Pancreas (tissue), 10 donors: ENCODE measurements at regions not wholly inside any gene's neighbourhood (a gene's known extent, or its start where the extent isn't known, plus 50 kb on each side); places are given as distances from the start of the nearest gene placed in this dataset.

Source experiments
- ATAC-seq, 4 donors: fragments of 200-7000 bp; cut with Tn5 transposase; one replicate each; pipeline versions ENCODE4 v1.8.0 to v1.9.1; 2020; ENCODE audit warnings: mild to moderate bottlenecking in 4 of 4, moderate library complexity in 4 of 4
- DNase-seq, 6 donors: peaks; one replicate each; pipeline ENCODE4 v3.0.0-alpha.2; 2020
- FAIRE-seq: peaks from 2 replicates; lab custom pipeline; 2012; peaks lifted over from hg19 to GRCh38; lab: Jason Lieb, UNC
- H3K27ac ChIP-seq, 4 donors: fragments of 200-600 bp; sonication (generic); 1 replicate in 3 of 4; 2 replicates in 1 of 4; pipeline versions ENCODE4 v1.5.0 to v1.8.0; 2020
- H3K27me3 ChIP-seq, 4 donors: fragments of 200-600 bp; one replicate each; pipeline ENCODE4 v1.8.0; 2021
- H3K36me3 ChIP-seq, 3 donors: fragments of 200-600 bp; sonication (generic) in 1 of 3; one replicate each; pipeline versions ENCODE4 v1.5.0 to v1.8.0; 2020 to 2021
- H3K4me1 ChIP-seq, 3 donors: fragments of 200-600 bp; one replicate each; pipeline ENCODE4 v1.8.0; 2021
- H3K4me3 ChIP-seq, 4 donors: fragments of 200-600 bp; sonication (generic) in 2 of 4; one replicate each; pipeline versions ENCODE4 v1.5.0 to v1.8.0; 2020 to 2021
- H3K9me3 ChIP-seq, 4 donors: fragments of 200-600 bp; one replicate each; pipeline ENCODE4 v1.8.0; 2021
- WGBS, 2 donors: extraction: QIAGEN DNeasy Blood & Tissue Kit; methylation state at CpG; one replicate each; pipeline ENCODE4 v1.1.7; 2013; 5-methylcytosine and 5-hydroxymethylcytosine counted together
- intact Hi-C, 3 donors: fragments of 100-400 bp; cut with DNase I; formaldehyde crosslinking; loops; one replicate each; pipeline versions ENCODE4 v1.11.1 to v1.14.2; 2022
- TF ChIP-seq, protein P1 (sequence below), 4 donors: fragments of 200-600 bp; sonication (generic) in 3 of 4; IDR thresholded peaks; one replicate each; pipeline versions ENCODE4 v1.5.0 to v1.8.0; 2021; ENCODE audit warnings: antibody characterized with exemption in 4 of 4
- donor health status: healthy with polysubstance abuse.
- donor health status: DM: no; HTN: no; CAD: no; lungs with moderate emphysema.
- donor health status: DM: no; HTN: no; CAD: no.
- donor health status: control.
- donor health status: control.
- donor health status: Bipolar disorder and iron deficiency.
- donor health status: DM: yes; HTN: yes; CAD: no.
- donor health status: DM: no; HTN: no; CAD: no.
- donor health status: DM: no; HTN: no; CAD: no.
- donor health status: DM: yes; HTN: yes; CAD: no.

DNA sequence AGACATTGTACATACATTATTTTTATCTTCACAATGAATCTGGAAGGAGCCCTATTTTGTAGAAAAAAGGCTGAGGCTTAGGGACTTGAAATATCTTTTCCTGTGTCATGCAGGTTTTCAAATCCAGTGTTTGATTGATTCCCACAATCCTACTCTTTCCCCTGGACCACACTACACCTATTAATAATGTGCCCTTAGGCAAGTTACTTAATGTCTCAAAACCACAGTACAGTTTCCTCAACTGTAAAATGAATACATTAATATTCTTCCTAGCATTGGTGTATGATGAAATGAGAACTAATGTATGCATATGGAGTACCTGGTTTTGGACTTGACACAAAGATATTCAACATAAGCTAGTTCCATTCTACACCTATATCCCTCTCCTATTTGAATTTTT is 313.3 kb upstream of the SP8 start:
- TF ChIP-seq, protein P1, sequence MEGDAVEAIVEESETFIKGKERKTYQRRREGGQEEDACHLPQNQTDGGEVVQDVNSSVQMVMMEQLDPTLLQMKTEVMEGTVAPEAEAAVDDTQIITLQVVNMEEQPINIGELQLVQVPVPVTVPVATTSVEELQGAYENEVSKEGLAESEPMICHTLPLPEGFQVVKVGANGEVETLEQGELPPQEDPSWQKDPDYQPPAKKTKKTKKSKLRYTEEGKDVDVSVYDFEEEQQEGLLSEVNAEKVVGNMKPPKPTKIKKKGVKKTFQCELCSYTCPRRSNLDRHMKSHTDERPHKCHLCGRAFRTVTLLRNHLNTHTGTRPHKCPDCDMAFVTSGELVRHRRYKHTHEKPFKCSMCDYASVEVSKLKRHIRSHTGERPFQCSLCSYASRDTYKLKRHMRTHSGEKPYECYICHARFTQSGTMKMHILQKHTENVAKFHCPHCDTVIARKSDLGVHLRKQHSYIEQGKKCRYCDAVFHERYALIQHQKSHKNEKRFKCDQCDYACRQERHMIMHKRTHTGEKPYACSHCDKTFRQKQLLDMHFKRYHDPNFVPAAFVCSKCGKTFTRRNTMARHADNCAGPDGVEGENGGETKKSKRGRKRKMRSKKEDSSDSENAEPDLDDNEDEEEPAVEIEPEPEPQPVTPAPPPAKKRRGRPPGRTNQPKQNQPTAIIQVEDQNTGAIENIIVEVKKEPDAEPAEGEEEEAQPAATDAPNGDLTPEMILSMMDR (IDR thresholded peaks at IDR 0.05) = no peak
- Histone ChIP-seq H3K4me3 (no peak overlapping the region), H3K9me3 (no peaks in the 10 kb centered on the region), H3K4me1 (no peaks in the 10 kb centered on the region), H3K36me3 (no peaks in the 10 kb centered on the region), H3K27me3 (no peaks in the 10 kb centered on the region), H3K27ac (no peak overlapping the region)
- no peak for ATAC-seq
- FAIRE-seq = no peak
- intact Hi-C loops = no loop called here
- DNase-seq = no peak

DNA sequence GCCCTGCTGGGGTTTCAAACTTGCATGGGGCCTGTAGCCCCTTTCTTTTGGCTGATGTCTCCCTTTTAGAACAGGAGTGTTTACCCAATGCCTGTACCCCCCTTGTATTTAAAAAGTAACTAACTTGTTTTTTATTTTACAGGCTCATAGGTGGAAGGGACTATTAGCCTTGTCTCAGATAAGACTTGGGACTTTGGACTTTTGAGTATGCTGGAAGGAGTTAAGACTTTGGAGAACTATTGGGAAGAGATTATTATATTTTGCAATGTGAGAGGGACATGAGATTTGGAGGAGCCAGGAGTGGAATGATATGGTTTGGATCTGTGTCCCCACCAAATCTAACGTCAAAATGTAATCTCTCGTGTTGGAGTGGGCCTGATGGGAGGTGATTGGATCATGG is 314.9 kb upstream of the SP8 start:
- WGBS, 2 donors = 25 to 45% methylated on average over 2 of the region's 2 CpGs
- ATAC-seq (no peak), DNase-seq (no peak), FAIRE-seq (no peak)
- H3K36me3 ChIP-seq = no peaks in the 10 kb centered on the region
- TF ChIP-seq, protein P1 (IDR thresholded peaks at IDR 0.05) = no peak
- H3K4me1 ChIP-seq = no peaks in the 10 kb centered on the region
- H3K4me3 ChIP-seq = no peak overlapping the region
- intact Hi-C loops = no loop called here
- H3K9me3 ChIP-seq = no peaks in the 10 kb centered on the region
- no peaks in the 10 kb centered on the region for H3K27me3 ChIP-seq
- no peak overlapping the region for H3K27ac ChIP-seq

DNA sequence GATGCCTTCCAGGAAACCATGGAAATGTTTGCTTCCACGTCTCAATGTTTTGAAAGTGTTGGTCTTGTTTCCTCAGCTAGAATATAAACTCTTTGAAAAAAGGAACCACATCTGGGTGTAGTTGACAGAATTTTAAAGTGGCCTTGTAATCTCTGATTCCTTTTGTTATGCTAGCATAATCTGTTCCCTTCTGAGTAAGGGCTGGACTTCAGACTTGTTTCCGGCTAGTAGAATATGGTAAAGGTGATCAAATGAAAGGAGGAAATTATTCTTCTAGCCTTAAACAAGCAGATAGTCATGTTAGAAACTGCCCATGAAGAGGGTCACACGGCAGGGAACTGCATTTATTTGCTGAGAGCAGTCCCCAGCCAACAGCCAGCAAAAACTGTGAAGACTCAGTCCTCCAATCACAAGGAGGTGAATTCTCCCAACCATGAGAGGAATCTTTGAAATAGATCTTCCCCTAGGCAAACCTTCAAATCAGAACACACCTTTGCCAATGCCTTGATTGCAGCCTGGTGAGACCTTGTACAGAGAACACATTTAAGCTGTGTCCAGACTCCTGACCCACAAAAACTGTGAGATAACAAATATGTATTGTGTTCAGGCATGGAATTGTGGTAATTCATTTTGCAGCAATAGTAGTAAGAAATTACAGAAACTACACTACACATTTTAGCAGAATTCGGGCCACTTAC is 316.9 kb upstream of the SP8 start:
- H3K27me3 ChIP-seq = no peaks in the 10 kb centered on the region
- peak in 1 of 4 donors; percentile 7 for ATAC-seq
- intact Hi-C loops = no loop called here
- TF ChIP-seq, protein P1 (IDR thresholded peaks at IDR 0.05) = no peak
- no peak for DNase-seq
- WGBS, 2 donors = 65 to 77% methylated on average over 4 of the region's 4 CpGs
- no peaks in the 10 kb centered on the region for H3K9me3 ChIP-seq
- no peak overlapping the region for H3K4me3 ChIP-seq
- no peak overlapping the region for H3K27ac ChIP-seq
- no peaks in the 10 kb centered on the region for H3K36me3 ChIP-seq
- no peak for FAIRE-seq
- H3K4me1 ChIP-seq = no peaks in the 10 kb centered on the region

DNA sequence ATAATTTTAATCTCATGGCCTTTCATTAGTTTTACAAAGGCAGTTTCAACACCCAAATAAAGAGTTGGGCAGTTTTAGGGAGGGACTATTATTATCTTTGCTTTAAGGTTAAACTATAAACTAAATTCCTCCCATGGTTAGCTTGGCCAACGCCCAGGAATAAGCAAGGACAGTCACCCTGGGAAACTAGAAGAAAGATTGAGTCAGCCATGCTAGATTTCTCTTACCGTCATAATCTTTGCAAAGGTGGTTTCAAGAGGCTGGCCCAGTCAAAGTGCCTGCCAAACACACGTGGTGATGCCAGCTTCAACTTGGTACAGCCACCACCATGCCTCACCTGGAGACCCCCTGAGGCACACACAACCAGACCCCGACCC is 317.4 kb upstream of the SP8 start:
- Histone ChIP-seq H3K9me3 (no peaks in the 10 kb centered on the region), H3K4me1 (no peaks in the 10 kb centered on the region), H3K27ac (no peak overlapping the region), H3K4me3 (no peak overlapping the region), H3K27me3 (no peaks in the 10 kb centered on the region), H3K36me3 (no peaks in the 10 kb centered on the region)
- peak in 2 of 4 donors; percentile 41 to 44 for ATAC-seq
- intact Hi-C loops = no loop called here
- no peak for FAIRE-seq
- TF ChIP-seq, protein P1 (IDR thresholded peaks at IDR 0.05) = no peak
- 32 to 42% methylated on average over 4 of the region's 4 CpGs for WGBS, 2 donors
- DNase-seq = no peak

DNA sequence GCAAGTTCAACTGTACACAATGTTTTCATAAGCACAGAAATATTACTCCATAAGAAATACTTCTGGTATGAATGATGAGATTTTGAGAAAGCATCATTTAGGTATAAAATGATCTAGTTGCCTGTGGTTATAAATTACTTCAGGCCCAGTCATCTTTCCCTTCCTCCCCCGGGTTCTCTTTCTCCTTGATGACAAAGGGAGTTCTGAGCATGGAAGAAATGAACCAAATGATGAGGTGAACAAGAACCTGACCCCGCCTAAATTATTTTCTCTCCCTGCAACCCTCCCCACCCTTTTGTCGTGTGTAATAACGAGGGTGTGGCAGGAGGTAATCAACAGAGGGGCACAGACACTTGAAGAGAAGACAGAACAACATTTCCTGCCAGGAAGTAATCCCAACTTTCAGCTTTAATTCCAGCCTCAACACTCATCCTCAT is 319.6 kb upstream of the SP8 start:
- no peak for FAIRE-seq
- Histone ChIP-seq H3K27ac (no peak overlapping the region), H3K4me1 (no peaks in the 10 kb centered on the region), H3K27me3 (no peaks in the 10 kb centered on the region), H3K36me3 (no peaks in the 10 kb centered on the region), H3K4me3 (no peak overlapping the region), H3K9me3 (no peaks in the 10 kb centered on the region)
- intact Hi-C loops = no loop called here
- ATAC-seq = no peak
- WGBS, 2 donors = 74 to 76% methylated on average over 4 of the region's 4 CpGs
- DNase-seq = no peak
- TF ChIP-seq, protein P1 (IDR thresholded peaks at IDR 0.05) = no peak
